Posterior vena cava (tissue), 2 donors: ENCODE measurements at regions not wholly inside any gene's neighbourhood (a gene's known extent, or its start where the extent isn't known, plus 50 kb on each side); places are given as distances from the start of the nearest gene placed in this dataset.

Experiments used
- DNase-seq: peaks from one replicate; pipeline ENCODE4 v3.0.0-alpha.2; 2020; ENCODE audit warnings: low spot score
- intact Hi-C, 2 donors: fragments of 100-400 bp; cut with DNase I; formaldehyde crosslinking; loops; one replicate each; pipeline versions ENCODE4 v1.14.1 to v1.14.2; 2022 to 2023
- microRNA-seq, 2 donors: library from miRNA; unstranded; fragments of <30 nt; microRNA quantifications; one replicate each; pipeline ENCODE4 v1.2.0, GENCODE V29; 2020 to 2021; ENCODE audit warnings: borderline microRNAs expressed in 2 of 2
- donor health status: DM: yes; HTN: yes; CAD: no.
- donor health status: DM: yes; HTN: yes; CAD: no.

GRCh38 chr1:24988558-24988912 lies 58.5 kb upstream of the RUNX3 start:
- peak; percentile 58 for DNase-seq
- intact Hi-C loops: no loop called here

- intact Hi-C loops: no loop called here
- no peak for DNase-seq
Measured at GRCh38 chr1:24987875-24988557, 57.9 kb upstream of the RUNX3 start.

- intact Hi-C loops: no loop called here
- peak; percentile 66 for DNase-seq
Measured at GRCh38 chr1:24987424-24987823, 57.3 kb upstream of the RUNX3 start.

- DNase-seq: peak; percentile 76
- intact Hi-C loops: no loop called here
Measured at GRCh38 chr1:24986372-24986965, 56.4 kb upstream of the RUNX3 start.

GRCh38 chr1:24985737-24986136 lies 55.7 kb upstream of the RUNX3 start:
- intact Hi-C loops: no loop called here
- DNase-seq: no peak

GRCh38 chr1:24984800-24985522 lies 54.9 kb upstream of the RUNX3 start:
- intact Hi-C loops: no loop called here
- no peak for DNase-seq

GRCh38 chr1:24984300-24984699 lies 54.2 kb upstream of the RUNX3 start:
- no peak for DNase-seq
- intact Hi-C loops: no loop called here

GRCh38 chr1:24983006-24983680 lies 53.1 kb upstream of the RUNX3 start:
- DNase-seq: no peak
- intact Hi-C loops: no loop called here

GRCh38 chr1:24981631-24982005 lies 51.5 kb upstream of the RUNX3 start:
- intact Hi-C loops: no loop called here
- no peak for DNase-seq

GRCh38 chr1:24980836-24981630 lies 51.0 kb upstream of the RUNX3 start:
- no peak for DNase-seq
- intact Hi-C loops: no loop called here

Small RNAs in the stretch of these regions (microRNA-seq; reads per million reads assigned to microRNA genes)
- 0 reads per million in 2 donors for gene MIR4425
